ENCODE measurements at regions not wholly inside any gene's neighbourhood (a gene's known extent, or its start where the extent isn't known, plus 50 kb on each side); places are given as distances from the start of the nearest gene placed in this dataset.

- TF ChIP-seq CTCF (IDR thresholded peaks at IDR 0.05) (no peak), POLR2A (IDR thresholded peaks at IDR 0.05) (no peak)
These were observed 110.7 kb upstream of the LRPAP1 start for GRCh38 chr4:3642806-3643517.
